GM19351 (cell line): ENCODE measurements at regions not wholly inside any gene's neighbourhood (a gene's known extent, or its start where the extent isn't known, plus 50 kb on each side); places are given as distances from the start of the nearest gene placed in this dataset.
A peak's percentile ranks its signal among the peaks of the same experiment; 100 is the strongest.

Experiments used
- ATAC-seq: cut with Tn5 transposase; IDR thresholded peaks from one replicate; pipeline ENCODE4 v1.9.1; 2021; ENCODE audit warnings: mild to moderate bottlenecking, moderate library complexity; ENCODE audit not compliant: unreplicated experiment

DNA sequence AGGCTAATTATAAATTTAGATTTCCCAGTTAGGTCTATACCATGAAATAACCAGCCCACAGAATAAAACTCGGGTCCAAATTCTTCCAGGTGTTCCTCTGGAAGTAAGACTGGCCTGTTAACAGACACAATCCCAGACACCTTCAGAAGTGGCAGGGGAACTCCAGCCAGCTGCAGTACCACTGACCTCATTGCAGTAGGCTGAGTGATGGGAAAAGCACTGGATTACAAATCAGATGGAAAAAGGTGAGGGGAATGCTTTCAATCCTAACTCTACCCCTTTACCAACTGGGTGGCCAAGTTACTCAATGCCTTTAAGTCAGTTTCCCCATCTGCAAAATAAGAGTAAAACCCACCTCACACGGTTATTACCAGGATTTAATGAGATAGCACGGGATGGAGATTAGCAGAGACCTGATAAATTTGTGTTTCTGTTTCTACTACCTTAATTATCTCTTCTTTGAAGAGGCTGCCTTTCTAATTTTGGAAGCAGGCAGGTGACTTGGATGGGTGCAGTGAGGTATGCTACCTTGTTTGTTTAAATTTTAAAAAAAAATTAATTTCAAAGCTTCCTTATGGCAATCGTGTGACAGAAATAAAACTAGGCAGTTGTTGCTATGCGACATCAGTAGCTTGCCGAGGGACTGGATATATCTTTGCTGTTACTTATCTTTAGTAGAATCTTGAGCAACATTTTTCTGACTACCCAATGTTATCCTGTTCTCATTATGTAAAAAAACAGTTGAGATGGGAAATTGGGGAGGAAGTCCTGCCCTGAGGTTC is 167.3 kb upstream of the GRIN2B start:
- no peak for ATAC-seq

DNA sequence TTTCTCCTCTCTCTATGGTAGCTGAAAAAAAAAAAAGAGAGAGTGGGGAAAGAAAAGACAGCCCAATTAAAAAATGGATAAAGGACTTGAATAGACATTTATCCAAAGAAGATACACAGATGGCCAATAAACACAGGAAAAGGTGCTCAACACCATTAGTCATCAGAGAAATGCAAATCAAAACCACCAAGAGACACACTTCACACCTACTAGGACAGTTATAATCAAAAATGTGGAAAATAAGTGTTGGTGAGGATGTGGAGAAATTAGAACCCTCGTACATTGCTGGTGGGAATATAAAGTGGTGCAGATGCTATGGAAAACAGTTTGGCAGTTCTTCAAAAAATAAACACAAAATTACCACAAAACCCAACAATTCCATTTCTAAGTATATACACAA is 172.4 kb upstream of the GRIN2B start:
- peak; percentile 31 for ATAC-seq

DNA sequence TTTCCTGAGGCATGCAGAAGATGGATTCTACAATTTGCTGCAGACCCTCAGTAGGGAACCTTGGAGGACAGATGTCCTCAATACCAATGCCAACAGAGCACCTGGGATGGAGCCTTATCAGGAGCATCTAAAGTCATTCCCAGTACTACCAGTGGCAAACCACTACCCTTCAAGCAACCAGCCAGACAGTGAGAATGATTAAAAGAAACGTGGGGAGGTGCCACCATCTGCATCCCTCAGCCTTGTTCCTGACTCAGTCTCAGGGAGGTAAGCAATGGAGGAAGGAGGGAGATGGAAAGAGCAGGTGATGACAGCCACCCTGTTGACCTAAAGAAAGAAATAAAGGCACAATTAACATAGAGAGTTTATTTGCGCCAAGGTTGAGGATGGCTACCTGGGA is 175.2 kb upstream of the GRIN2B start:
- ATAC-seq, result peak; percentile 8

DNA sequence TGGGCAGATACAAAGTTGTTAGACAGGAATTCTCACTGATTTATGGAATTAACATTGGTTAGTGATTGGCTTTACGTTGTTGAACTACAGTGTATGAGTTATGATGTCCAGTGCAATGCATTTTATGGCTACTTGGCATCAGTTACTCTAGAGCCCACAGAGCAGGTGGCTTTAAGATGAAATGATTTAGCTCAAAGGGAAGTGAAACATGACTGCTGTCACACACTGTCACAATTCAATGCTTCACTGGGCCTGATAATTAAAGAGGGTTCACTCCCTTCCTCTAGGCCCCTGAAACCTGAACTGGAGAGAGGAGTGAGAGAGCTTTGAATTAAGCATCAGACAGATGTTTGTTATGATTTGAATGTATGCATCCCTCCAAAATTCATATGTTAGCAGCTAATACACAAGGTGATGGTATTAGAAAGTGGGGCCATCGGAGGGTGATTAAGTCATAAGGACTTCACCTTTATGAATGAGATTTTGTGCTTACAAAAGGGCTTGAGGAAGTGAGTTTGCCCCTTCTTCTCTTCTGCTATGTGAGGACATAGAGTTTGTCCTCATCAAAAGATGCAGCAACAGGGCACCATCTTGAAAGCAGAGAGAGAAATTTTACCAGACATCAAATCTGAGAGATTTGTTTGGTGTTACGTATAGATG is 175.8 kb upstream of the GRIN2B start:
- ATAC-seq, result peak; percentile 94

DNA sequence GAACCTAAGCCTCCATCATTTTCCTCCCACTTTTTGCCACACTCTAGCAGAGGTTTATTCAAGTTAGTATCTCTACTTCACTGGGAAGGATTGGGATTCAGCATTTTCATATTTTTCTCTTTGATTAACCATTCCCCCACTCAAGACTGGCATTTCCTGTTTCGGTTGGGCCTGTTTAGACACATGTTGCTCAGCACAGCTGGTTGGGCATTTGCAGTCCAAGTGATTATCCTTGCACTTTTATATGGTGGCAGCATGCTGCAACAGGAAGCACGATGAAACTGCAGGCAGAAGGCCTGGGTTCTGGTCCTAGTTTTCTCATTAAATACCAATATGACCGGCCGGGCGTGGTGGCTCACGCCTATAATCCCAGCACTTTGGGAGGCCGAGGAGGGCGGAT is 182.9 kb upstream of the GRIN2B start:
- no peak for ATAC-seq

DNA sequence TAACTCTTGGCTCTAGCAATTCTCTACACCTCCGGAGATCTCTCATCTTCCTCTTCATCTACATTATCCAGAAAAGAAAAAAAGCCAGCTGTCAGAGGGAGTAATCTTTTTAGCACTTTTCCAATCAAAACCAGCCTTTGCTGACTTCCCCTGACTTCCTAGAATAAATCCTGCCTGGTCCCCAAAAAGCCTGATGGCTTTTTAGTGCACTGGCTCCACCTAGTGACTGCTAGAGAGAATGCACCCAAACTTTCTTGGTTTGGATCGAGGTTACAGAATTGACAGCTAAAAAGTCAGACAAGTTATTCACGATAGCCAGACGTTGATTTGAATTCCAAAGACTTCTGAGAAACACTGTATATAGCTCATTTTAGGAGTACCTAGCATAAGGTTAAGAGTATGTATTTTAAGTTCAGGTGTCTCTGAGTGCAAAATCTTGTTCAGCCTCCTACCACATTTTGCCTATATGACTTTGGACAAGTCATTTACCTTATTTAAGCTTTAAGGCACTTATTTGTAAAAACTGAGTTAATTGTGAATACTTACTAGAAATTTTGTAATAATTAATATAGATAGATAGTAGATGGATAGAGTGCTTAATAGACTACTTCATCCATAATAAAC is 185.7 kb upstream of the GRIN2B start:
- ATAC-seq, result peak; percentile 35

DNA sequence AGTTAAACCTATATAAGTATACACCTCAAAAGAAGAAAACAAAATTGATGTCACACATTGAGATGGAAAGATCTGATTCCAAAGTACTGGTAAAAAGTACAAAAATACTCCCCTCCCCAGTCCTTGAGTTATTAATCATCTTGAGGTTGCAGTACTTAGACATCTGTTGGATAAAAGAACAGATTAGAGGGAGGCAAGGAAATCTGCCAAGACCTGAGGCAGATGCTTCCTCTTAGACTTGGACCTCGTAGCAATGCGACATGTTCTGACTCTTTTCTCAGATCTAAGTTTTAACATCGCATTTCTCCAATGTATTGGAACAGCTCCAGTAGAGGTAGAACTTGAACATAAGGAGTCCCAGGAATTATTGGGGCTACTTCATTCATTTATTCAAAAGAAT is 187.9 kb upstream of the GRIN2B start:
- no peak for ATAC-seq

DNA sequence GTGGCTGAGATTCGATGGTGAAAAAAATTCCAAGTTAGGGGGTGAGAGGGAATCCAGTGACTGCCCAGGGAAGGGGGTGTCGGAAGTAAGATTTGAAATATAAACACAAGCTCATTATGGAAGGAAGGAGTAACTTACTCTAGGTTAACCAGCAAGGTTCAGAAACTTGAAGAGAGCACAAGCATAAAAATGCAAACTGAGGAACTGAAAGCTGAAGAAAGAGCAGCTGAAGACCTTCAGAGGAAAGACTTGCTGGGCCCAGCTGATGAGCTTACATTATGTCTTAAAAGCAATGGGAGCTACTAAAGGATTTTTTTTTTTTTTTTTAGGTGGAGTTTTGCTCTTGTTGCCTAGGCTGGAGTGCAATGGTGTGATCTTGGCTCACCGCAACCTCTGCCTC is 189.7 kb upstream of the GRIN2B start:
- peak; percentile 94 for ATAC-seq

DNA sequence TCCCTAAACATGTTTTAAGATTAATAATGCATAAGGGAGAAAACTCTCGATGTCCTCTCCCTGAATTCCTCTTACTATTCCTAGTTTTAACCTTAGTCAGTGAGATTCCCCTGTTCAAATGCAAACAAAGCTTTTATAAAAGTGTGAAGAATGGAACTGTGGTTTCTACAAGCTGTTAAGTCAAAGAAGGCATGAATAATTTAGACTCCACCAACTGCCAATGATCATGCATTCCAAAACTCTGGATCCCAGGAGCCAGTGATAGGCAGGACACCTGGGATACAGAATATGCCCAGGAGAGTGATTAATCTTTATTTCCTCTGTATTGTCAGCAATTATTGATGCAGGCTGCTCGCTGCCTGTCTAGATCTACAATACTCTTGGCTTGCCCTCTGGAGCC is 190.3 kb upstream of the ATF7IP start:
- ATAC-seq, result no peak

DNA sequence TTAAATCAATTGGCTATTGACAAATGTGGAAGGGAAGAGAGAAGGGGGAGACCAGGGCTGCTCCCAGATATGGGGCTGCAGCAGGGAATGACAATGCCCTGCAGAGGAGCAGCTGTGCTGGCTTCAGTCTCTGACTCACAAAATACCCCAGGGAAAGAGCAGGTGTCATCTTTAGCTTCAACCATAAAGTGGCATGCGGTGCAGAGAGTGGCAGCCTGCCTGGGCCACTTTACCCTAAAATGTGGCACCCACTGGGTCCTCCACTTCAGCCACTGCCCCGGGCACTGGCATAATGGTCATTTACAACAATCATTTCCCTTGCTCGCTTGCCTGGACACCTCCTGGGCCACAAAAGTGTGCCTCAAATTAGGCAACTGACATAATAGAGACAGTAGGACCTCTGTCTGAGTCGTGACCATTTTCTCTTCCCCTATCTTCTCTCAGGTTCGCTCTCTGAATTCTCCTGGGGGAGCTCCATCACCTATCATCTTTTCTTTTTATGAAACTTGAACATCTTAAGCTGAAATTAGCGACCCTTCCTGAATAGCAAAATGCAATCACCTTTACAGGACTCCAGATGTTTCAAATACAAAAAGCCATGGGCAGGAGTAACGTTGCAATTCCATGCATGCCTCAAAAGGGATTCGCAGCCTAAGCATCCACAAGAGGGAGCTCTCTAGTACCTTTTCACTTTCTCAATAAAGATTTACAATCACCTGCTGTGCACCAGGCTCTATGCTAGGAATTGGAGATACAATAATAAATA is 179.9 kb upstream of the ATF7IP start:
- ATAC-seq, result peak; percentile 81

DNA sequence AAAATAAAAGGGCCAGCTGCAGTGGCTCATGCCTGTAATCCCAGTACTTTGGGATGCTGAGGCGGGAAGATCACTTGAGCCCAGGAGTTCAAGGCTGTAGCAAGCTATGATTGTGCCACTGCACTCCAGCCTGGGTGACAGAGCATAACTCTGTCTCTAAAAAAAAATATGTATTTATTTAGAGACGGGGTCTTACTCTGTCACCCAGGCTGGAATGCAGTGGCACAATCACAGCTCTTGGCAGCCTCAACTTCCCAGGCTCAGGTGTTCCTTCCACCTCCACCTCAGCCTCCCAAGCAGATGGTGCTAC is 179.3 kb upstream of the ATF7IP start:
- no peak for ATAC-seq

DNA sequence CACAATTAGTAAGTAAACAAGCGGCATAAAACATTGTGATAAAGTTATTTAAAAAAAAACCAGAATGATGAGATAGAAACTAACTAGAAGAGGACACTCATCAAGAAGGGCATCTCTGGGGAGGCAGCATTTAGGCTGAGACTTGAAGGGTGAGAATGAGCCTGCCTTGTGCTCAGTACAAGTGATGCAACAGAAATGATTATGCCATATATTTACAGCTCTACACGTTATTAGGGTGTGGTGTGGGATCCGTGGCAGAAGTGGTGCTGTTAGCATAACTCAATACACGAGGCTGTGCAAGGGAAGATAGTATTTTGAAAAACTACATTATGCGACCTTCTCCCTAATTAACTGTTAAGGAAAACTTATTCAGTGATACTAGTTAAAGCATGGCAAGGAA is 178.5 kb upstream of the ATF7IP start:
- ATAC-seq, result no peak

DNA sequence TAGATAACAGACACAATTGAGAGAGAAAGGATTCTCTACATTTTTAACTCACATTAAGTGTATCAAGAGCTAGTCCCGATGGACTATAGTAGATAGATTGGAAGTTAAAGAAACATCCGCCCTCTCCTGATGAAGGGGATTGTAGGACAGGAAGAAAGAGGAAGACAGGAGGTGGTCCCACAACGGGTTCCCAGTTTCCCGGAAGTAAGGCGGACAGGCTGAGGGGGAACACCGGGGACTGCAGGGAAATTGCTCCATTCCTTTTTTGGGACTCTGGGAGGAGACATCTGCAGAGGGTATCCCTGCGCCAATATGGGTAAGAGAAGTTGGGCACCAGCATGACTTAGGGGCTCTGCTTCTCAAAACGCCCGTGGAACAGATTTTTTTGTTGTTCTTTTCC is 177.5 kb upstream of the ATF7IP start:
- no peak for ATAC-seq

DNA sequence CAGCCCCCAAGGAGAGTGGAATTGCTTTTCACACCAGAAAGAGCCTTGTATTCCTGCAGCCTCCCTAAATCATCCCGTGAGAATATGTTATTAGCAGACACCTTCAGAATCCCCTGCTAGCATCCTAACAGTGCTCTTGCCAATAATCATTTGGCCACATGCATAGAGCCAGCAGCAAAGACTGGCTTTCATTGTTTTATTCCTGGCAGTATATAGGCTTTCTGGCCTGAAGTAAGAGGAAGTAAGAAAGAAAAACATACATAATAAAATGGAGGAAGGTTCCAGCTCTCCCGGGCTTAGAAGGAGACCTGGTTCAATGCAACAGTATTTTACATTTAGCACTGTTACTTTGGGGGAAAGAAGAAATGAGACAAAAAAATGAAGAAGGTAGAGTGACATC is 176.7 kb upstream of the ATF7IP start:
- no peak for ATAC-seq

DNA sequence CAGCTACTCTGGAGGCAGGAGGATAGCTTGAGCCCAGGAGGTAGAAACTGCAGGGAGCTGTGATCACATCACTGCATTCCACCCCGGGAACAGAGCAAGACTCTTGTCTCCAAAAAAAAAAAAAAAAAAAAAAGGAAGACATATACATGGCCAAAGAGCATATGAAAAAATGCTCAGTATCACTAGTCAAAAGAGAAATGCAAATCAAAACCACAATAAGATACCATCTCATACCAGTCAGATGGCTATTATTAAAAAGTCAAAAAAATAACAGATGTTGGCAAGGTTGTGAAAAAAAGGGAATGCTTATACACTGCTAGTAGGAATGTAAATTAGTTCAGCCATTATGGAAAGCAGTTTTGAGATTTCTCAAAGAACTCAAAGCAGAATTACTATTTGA is 174.8 kb upstream of the ATF7IP start:
- ATAC-seq, result no peak

DNA sequence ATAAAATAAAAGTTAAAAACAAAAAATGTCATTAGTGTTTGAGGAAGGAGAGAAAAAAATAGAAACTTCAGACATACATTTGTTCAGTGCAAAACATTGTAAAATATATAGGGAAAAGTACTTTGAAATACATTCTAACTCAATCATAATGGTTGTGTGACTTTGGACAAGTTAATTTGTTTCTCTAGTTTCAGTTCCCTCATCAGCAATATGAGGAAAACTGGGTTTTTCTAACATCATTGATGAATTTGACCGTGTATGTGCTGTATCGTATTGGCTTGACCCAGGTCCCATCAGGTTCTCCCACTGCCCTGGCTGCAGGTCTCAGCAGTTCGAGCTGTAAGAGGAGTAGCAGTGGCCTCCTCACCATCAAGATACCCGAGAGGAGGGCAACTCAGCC is 173.9 kb upstream of the ATF7IP start:
- no peak for ATAC-seq

DNA sequence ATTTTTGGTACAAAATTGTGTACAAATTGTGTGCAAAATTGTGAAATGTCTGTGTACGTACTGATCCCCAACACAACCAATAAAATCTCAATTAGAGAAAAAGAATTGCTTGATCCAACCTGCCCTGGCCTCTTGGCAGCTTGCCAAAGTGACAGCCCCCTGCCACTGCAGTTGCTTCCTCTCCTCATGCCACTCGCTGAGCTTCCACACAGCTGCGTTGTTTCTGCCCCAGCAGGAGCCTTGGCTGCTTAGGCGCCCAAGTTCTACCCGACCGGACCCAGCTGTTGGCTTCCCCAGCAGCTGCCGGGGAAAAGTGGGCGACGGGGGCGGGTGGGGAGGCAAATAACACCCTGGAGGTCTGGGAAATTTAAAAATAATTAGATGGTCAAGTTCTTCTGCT is 171.8 kb upstream of the ATF7IP start:
- no peak for ATAC-seq

DNA sequence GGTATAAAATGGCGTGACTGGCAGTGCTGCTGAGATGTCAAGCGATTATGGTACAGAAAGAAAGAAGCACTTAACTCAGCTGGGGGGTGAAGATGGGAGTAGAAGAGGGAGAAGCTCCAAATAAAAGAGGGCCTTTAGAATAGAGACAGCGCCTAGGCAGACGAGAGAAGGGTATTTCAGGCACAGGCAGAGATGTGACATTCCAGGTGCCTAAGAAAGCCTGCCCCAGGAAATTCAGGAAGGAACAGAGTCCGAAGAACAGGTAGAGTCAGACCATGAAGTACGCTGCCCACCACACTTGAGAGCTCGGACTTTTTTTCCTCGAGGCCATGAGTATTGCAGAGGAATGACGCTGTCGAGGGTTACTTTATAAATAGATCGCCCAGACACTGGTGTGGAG is 170.9 kb upstream of the ATF7IP start:
- no peak for ATAC-seq

DNA sequence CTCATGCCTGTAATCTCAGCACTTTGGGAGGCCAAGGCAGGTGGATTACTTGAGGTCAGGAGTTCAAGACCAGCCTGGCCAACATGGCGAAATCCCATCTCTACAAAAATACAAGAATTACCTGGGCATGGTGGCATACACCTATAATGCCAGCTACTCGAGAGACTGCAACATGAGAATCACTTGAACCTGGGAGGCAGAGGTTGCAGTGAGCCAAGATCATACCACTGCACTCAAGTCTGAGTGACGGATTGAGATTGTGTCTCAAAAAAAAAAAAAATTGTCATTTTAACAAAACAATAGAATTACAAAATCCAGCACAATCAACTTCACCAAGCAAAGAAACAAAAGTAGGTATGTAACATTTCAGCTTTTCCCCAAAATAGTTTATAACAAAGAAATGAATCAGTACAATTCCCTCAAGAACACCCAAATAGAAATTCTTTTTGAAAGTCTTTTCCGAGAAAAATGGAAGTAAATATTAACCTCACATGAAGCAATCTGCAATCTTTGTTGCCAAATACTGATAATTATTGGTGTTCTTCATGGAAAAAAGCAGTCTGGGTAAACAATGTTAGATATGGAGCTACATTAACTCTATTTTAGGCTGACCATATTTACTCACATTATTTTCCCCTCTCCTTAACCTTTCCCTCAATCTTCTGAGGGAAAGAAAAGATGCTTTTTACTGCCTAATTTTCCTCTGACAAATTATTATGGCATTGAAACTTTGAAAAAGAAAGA is 165.9 kb upstream of the ATF7IP start:
- no peak for ATAC-seq

DNA sequence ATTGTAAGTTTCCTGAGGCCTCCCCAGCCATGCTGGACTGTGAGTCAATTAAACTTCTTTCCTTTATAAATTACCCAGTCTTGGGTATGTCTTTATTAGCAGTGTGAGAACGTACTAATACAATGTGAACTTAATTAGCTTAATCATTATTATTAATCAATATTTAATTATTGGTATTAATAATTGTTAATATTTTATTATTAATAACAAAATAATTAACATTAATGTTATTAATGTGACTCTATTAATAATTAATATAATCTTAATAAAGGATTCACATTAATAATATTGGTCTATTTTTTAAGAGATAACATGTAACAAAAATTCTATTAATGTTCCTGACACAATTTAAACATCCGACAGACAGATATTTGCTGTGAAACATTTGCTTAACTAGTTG is 164.9 kb upstream of the ATF7IP start:
- no peak for ATAC-seq

DNA sequence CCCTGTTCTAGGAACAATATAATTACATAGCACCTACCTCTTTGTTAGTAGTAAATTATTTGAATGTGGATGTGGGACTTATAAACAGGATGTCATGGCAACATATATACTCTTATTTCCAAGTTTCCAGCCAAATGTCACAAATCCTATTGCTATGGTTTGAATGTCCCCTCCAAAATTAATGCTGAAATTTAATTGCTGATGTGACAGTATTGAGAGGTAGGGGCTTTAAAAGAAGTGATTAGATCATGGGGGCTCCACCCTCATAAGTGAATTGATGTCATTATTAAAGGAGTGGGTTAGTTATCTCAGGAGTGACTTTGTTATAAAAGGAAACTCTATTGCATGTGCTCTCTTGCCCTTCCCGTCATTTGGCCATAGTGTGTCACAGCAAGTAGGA is 164.2 kb upstream of the ATF7IP start:
- no peak for ATAC-seq
